K562 (cell line): ENCODE measurements at regions not wholly inside any gene's neighbourhood (a gene's known extent, or its start where the extent isn't known, plus 50 kb on each side); places are given as distances from the start of the nearest gene placed in this dataset.

Experiments used
- CBFB ChIP-seq: sonication (generic); formaldehyde crosslinking; IDR thresholded peaks from 2 replicates; pipeline ENCODE4 v1.4.0; 2020; ENCODE audit warnings: mild to moderate bottlenecking, missing genetic modification reagents
- TOE1 ChIP-seq, 2 experiments: fragments of 450-650 bp in 1 of 2; sonication (generic) in 1 of 2; formaldehyde crosslinking in 1 of 2; IDR thresholded peaks; 2 replicates each; pipeline versions ENCODE4 v1.7.1 to v1.8.0; 2016 to 2022; ENCODE audit warnings: borderline replicate concordance in 2 of 2, mild to moderate bottlenecking in 2 of 2, antibody characterized with exemption in 1 of 2, inconsistent platforms in 1 of 2, low read depth in 1 of 2, missing genetic modification reagents in 1 of 2, moderate library complexity in 1 of 2
- TF ChIP-seq, protein P1 (sequence below), 3 experiments: IDR thresholded peaks in 2 of 3; conservative IDR thresholded peaks in 1 of 3; 2 replicates each; pipeline ENCODE4 v1.5.1; 2011 to 2012; ENCODE audit warnings: low read length in 3 of 3, mild to moderate bottlenecking in 3 of 3, control low read depth in 2 of 3, improper control_type of control experiment in 1 of 3, inconsistent platforms in 1 of 3, low read depth in 1 of 3, mixed read lengths in 1 of 3, moderate library complexity in 1 of 3; ENCODE audit not compliant: insufficient read depth in 2 of 3
- TF ChIP-seq, protein P2 (sequence below): fragments of 200-800 bp; sonication (Bioruptor generic); IDR thresholded peaks from 2 replicates; pipeline ENCODE4 v1.6.1; 2016; ENCODE audit warnings: missing genetic modification characterization, missing compliant biosample characterization

DNA sequence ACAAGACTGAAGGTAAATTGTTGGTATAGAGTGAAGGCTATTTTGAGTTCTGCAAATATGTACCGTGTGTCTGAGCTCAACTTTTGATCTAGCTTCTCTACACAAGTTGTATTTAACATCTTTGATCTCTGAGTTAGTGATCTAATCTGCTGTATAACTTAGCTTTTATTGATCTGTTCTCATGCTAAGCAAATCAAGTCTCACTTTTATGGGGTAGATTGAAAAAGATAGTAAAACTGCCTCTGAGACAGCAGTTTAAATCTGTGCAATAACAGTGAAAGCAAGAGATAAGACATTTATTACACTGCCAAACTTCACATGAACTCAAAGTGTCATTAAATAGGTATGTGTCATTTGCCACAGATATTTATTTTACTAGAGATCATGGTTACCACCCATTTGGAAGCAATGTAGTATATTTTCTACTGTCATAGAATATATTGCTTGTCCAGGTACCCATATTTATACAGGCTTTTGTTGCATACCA lies 477.3 kb downstream of the ISL1 start:
- TF ChIP-seq, protein P1, sequence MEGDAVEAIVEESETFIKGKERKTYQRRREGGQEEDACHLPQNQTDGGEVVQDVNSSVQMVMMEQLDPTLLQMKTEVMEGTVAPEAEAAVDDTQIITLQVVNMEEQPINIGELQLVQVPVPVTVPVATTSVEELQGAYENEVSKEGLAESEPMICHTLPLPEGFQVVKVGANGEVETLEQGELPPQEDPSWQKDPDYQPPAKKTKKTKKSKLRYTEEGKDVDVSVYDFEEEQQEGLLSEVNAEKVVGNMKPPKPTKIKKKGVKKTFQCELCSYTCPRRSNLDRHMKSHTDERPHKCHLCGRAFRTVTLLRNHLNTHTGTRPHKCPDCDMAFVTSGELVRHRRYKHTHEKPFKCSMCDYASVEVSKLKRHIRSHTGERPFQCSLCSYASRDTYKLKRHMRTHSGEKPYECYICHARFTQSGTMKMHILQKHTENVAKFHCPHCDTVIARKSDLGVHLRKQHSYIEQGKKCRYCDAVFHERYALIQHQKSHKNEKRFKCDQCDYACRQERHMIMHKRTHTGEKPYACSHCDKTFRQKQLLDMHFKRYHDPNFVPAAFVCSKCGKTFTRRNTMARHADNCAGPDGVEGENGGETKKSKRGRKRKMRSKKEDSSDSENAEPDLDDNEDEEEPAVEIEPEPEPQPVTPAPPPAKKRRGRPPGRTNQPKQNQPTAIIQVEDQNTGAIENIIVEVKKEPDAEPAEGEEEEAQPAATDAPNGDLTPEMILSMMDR (IDR thresholded peaks at IDR 0.05 in 2 of 3, conservative IDR thresholded peaks at IDR 0.05 in 1 of 3; ENCODE audit: insufficient read depth in 2 of 3, low read depth in 1 of 3, low read length in 3 of 3): no peak
- TF ChIP-seq CBFB (no peak), TOE1 (IDR thresholded peaks at IDR 0.05; ENCODE audit: borderline replicate concordance) (no peak), TOE1 (CRISPR knock-in tag; IDR thresholded peaks at IDR 0.05; ENCODE audit: borderline replicate concordance, low read depth) (no peak)
- TF ChIP-seq, protein P2, sequence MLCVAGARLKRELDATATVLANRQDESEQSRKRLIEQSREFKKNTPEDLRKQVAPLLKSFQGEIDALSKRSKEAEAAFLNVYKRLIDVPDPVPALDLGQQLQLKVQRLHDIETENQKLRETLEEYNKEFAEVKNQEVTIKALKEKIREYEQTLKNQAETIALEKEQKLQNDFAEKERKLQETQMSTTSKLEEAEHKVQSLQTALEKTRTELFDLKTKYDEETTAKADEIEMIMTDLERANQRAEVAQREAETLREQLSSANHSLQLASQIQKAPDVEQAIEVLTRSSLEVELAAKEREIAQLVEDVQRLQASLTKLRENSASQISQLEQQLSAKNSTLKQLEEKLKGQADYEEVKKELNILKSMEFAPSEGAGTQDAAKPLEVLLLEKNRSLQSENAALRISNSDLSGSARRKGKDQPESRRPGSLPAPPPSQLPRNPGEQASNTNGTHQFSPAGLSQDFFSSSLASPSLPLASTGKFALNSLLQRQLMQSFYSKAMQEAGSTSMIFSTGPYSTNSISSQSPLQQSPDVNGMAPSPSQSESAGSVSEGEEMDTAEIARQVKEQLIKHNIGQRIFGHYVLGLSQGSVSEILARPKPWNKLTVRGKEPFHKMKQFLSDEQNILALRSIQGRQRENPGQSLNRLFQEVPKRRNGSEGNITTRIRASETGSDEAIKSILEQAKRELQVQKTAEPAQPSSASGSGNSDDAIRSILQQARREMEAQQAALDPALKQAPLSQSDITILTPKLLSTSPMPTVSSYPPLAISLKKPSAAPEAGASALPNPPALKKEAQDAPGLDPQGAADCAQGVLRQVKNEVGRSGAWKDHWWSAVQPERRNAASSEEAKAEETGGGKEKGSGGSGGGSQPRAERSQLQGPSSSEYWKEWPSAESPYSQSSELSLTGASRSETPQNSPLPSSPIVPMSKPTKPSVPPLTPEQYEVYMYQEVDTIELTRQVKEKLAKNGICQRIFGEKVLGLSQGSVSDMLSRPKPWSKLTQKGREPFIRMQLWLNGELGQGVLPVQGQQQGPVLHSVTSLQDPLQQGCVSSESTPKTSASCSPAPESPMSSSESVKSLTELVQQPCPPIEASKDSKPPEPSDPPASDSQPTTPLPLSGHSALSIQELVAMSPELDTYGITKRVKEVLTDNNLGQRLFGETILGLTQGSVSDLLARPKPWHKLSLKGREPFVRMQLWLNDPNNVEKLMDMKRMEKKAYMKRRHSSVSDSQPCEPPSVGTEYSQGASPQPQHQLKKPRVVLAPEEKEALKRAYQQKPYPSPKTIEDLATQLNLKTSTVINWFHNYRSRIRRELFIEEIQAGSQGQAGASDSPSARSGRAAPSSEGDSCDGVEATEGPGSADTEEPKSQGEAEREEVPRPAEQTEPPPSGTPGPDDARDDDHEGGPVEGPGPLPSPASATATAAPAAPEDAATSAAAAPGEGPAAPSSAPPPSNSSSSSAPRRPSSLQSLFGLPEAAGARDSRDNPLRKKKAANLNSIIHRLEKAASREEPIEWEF: no peak
